Common myeloid progenitor, CD34-positive (primary cell): ENCODE measurements at regions not wholly inside any gene's neighbourhood (a gene's known extent, or its start where the extent isn't known, plus 50 kb on each side); places are given as distances from the start of the nearest gene placed in this dataset.

Experiments
- CTCF ChIA-PET: fragments of 350-600 bp; sonication (Branson Sonifier 250); formaldehyde crosslinking; loops from one replicate; lab custom pipeline; 2021; ENCODE audit warnings: antibody characterized with exemption; lab: Charles Lee
- POLR2A ChIA-PET: fragments of 350-600 bp; sonication (Branson Sonifier 250); formaldehyde crosslinking; loops from one replicate; lab custom pipeline; 2021; ENCODE audit warnings: antibody characterized with exemption; lab: Charles Lee
- DNase-seq, 3 donors: peaks; one replicate each; pipeline versions ENCODE4 v3.0.0 to v3.0.0-alpha.2; 2013
- H3K27ac ChIP-seq, 2 experiments: 1 replicate in 1 of 2; 2 replicates in 1 of 2; pipeline ENCODE4 v1.7.0; 2013; ENCODE audit warnings: inconsistent platforms in 2 of 2, low read length in 2 of 2, mild to moderate bottlenecking in 2 of 2, low read depth in 1 of 2, moderate library complexity in 1 of 2; ENCODE audit not compliant: severe bottlenecking in 2 of 2, insufficient read depth in 1 of 2, poor library complexity in 1 of 2
- H3K27me3 ChIP-seq, 5 experiments: replicated peaks in 2 of 5; 1 replicate in 3 of 5; 2 replicates in 2 of 5; pipeline versions ENCODE4 v1.6.1 to v1.7.0; 2013; ENCODE audit warnings: low read length in 4 of 5, mild to moderate bottlenecking in 2 of 5, moderate library complexity in 2 of 5, inconsistent platforms in 1 of 5; ENCODE audit not compliant: insufficient read depth in 5 of 5, control insufficient read depth in 4 of 5
- H3K36me3 ChIP-seq, 4 experiments: 1 replicate in 2 of 4; 2 replicates in 2 of 4; pipeline versions ENCODE4 v1.6.1 to v1.7.0; 2013; ENCODE audit warnings: low read length in 3 of 4, control low read depth in 1 of 4, mild to moderate bottlenecking in 1 of 4; ENCODE audit not compliant: control insufficient read depth in 4 of 4, insufficient read depth in 4 of 4
- H3K4me1 ChIP-seq, 4 experiments: 1 replicate in 3 of 4; 2 replicates in 1 of 4; pipeline versions ENCODE4 v1.6.1 to v1.7.1; 2013; ENCODE audit warnings: low read length in 3 of 4, mild to moderate bottlenecking in 3 of 4, control low read depth in 1 of 4, inconsistent platforms in 1 of 4, moderate library complexity in 1 of 4; ENCODE audit not compliant: control insufficient read depth in 4 of 4, insufficient read depth in 4 of 4; ENCODE audit errors: control extremely low read depth in 1 of 4
- H3K4me3 ChIP-seq, 7 experiments: 1 replicate in 4 of 7; 2 replicates in 3 of 7; pipeline versions ENCODE4 v1.5.1 to v1.7.0; 2013; ENCODE audit warnings: mild to moderate bottlenecking in 7 of 7, low read length in 6 of 7, moderate library complexity in 6 of 7, inconsistent platforms in 2 of 7, low read depth in 2 of 7, control low read depth in 1 of 7; ENCODE audit not compliant: insufficient read depth in 4 of 7, control insufficient read depth in 1 of 7; ENCODE audit errors: extremely low read depth in 1 of 7
- H3K9me3 ChIP-seq, 5 experiments: 1 replicate in 4 of 5; 2 replicates in 1 of 5; pipeline versions ENCODE4 v1.6.1 to v1.7.1; 2013; ENCODE audit warnings: low read length in 4 of 5, mild to moderate bottlenecking in 2 of 5, inconsistent platforms in 1 of 5, low read depth in 1 of 5, moderate library complexity in 1 of 5; ENCODE audit not compliant: control insufficient read depth in 4 of 5, insufficient read depth in 2 of 5; ENCODE audit errors: control extremely low read depth in 1 of 5
- WGBS: methylation state at CpG from one replicate; pipeline ENCODE4 v1.1.5; 2013; ENCODE audit not compliant: insufficient coverage; 5-methylcytosine and 5-hydroxymethylcytosine counted together

DNA sequence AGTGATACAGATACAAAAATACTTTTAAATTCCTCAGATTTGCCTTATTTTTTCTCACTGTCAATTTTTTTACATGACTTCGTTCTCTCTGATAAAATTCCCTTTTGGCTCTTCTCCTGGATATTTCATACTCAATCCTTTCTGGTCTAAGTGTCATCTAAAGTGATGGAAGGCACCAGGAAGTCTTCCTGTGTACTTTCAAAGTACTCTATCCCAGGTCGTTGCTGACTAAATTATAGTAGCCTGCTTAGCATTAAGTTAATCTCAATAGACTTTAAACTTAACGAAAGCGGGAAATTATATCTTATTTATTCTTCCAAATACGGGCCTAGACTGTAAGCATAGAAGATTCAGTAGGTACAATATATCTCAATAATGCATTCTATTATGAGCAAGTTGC, 67.8 kb downstream of the CASP12 start:
- H3K9me3 ChIP-seq: no peaks in the 10 kb centered on the region
- no peak for DNase-seq
- H3K4me3 ChIP-seq: no peak overlapping the region
- H3K4me1 ChIP-seq: no peaks in the 10 kb centered on the region
- H3K27ac ChIP-seq: no peak overlapping the region
- H3K36me3 ChIP-seq: no peaks in the 10 kb centered on the region
- CTCF ChIA-PET: no interaction called here
- POLR2A ChIA-PET: no interaction called here
- 92% methylated on average over 2 of the region's 5 CpGs for WGBS
- H3K27me3 ChIP-seq: no peaks in the 10 kb centered on the region

DNA sequence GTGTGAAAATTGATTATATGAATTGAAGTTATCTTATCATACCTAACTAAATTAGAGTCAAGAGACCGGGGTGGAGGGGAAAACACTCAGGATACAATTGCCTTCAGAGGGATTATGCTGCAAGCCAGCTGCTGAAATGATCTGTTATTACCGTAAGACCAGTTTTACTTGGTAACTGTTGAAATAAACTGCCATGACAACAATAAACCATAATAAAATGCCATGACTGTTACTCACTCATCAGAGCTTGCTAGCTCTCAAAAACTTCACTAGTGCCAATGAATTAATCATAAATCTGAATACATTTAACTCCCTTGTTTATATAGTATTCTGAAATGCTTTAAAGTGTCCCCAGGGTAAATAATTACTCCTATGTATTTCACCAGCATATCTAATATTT, 68.2 kb downstream of the CASP12 start:
- 80% methylated on average over 1 of the region's 2 CpGs for whole genome bisulfite sequencing
- CTCF ChIA-PET: no interaction called here
- POLR2A ChIA-PET: no interaction called here
- H3K27ac ChIP-seq: no peak overlapping the region
- no peaks in the 10 kb centered on the region for H3K9me3 ChIP-seq
- no peaks in the 10 kb centered on the region for H3K36me3 ChIP-seq
- H3K4me3 ChIP-seq: no peak overlapping the region
- no peaks in the 10 kb centered on the region for H3K27me3 ChIP-seq
- H3K4me1 ChIP-seq: no peaks in the 10 kb centered on the region
- no peak for DNase-seq

DNA sequence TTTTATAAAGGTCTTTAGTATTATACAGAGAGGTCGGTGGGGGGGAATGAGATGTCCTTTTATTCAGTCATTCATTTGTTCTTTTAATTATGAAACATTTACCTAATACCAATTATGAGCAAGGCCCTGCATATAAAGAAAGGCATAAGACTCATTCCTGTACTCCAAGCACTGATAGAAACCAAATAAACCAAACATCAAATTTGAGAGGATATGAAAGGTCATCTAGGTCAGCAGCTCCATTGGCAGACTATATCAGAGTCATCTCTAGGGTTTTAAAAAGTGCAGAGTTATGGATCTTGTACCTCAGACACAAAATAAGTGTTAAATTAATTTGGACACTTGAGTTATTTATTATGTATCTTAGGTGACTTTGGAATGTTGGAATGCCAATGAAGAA, 71.5 kb downstream of the CASP12 start:
- ChIA-PET POLR2A (no interaction called here), CTCF (no interaction called here)
- no peaks in the 10 kb centered on the region for H3K4me1 ChIP-seq
- H3K4me3 ChIP-seq: no peak overlapping the region
- WGBS: no CpG with 5 or more reads among the region's 1 CpG
- no peaks in the 10 kb centered on the region for H3K36me3 ChIP-seq
- H3K9me3 ChIP-seq: no peaks in the 10 kb centered on the region
- H3K27me3 ChIP-seq: no peaks in the 10 kb centered on the region
- no peak for DNase-seq
- H3K27ac ChIP-seq: no peak overlapping the region

DNA sequence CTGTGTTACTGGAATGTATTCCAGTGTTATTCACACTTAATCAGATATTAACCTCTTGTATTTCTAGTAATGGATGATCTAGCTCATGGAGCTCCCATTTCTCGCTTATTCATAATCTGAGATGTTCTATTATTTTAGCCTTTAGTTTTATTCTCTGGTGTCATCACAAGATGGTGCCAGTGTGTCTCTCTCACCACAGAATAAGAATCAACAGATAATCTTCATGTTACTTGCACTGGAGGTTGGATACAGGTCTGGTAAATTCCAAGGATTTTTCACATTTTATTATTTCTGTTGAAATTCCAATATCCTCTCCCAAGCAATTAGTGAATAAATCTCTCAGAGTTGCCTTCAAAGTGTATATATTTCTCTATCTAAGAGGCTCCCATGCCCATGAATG, 74.6 kb downstream of the CASP12 start:
- ChIA-PET POLR2A (no interaction called here), CTCF (no interaction called here)
- DNase-seq: no peak
- Histone ChIP-seq H3K27ac (no peak overlapping the region), H3K4me1 (no peaks in the 10 kb centered on the region), H3K4me3 (no peak overlapping the region), H3K9me3 (no peaks in the 10 kb centered on the region), H3K36me3 (no peaks in the 10 kb centered on the region), H3K27me3 (no peaks in the 10 kb centered on the region)
- WGBS: no CpG with 5 or more reads among the region's 1 CpG

DNA sequence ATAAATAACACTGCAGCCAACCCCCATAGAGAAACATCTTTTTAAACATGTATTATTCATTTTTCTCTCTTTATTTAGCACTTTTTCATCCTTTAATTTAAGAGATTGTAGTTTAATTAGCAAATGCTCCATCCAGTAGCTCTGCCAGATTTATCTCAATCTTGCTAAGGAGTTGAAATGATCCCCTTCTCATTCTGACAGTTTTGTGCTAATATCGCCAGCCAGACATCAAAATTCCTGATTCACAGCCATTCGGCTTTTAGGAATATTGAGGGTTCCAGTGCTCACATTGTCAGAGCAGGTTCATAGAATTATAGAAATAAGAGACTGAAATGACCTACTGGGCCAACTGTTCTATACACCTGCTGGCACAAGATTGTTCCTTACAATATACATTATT, 77.8 kb downstream of the CASP12 start:
- H3K9me3 ChIP-seq: no peaks in the 10 kb centered on the region
- no peak overlapping the region for H3K4me3 ChIP-seq
- POLR2A ChIA-PET: no interaction called here
- WGBS: no CpG with 5 or more reads among the region's 2 CpGs
- no peaks in the 10 kb centered on the region for H3K27me3 ChIP-seq
- CTCF ChIA-PET: no interaction called here
- no peaks in the 10 kb centered on the region for H3K36me3 ChIP-seq
- no peak for DNase-seq
- no peaks in the 10 kb centered on the region for H3K4me1 ChIP-seq
- no peak overlapping the region for H3K27ac ChIP-seq

DNA sequence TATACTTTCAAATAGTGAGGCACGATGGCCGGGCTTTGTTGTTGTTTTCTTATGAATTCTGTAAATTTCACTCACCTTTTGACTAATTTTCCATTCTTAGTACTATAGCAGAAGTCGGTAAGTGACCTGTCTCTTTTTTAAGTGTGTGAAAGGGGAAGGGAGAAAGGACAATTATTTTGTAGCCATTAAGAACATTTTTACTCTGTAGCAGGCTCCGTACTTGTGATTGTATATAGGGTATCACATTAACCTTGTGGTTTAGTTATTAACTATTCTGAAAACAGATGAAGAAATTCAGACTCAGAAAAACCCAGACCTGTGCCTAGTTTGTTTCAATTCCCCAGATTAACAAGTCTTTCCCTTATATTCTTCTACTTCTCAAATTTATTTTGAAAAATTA, 78.7 kb downstream of the CASP12 start:
- no CpG with 5 or more reads among the region's 4 CpGs for WGBS
- CTCF ChIA-PET: no interaction called here
- POLR2A ChIA-PET: no interaction called here
- Histone ChIP-seq H3K4me1 (no peaks in the 10 kb centered on the region), H3K9me3 (no peaks in the 10 kb centered on the region), H3K27me3 (no peaks in the 10 kb centered on the region), H3K27ac (no peak overlapping the region), H3K4me3 (no peak overlapping the region), H3K36me3 (no peaks in the 10 kb centered on the region)
- no peak for DNase-seq

DNA sequence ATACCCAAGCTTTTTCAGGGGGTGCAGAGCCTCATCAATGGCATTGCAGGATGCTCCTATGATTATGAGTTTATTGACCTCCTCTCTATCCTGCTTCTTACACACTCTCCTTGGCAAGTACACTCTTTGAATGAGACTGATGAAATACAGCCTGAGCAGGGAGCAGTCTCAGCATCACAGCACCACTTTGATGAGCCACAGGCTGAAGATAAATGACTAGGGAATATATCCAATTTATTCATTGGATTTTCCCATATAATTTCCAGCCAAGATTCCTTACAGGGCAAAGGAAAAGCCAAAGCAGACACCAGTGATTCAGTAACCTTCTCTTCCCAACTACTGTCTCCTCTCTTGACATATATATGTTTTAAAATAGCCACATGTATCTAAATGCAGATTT, 79.2 kb downstream of the CASP12 start:
- Histone ChIP-seq H3K4me1 (no peaks in the 10 kb centered on the region), H3K4me3 (no peak overlapping the region), H3K9me3 (no peaks in the 10 kb centered on the region), H3K27ac (no peak overlapping the region), H3K27me3 (no peaks in the 10 kb centered on the region), H3K36me3 (no peaks in the 10 kb centered on the region)
- DNase-seq: no peak
- CTCF ChIA-PET: no interaction called here
- POLR2A ChIA-PET: no interaction called here

DNA sequence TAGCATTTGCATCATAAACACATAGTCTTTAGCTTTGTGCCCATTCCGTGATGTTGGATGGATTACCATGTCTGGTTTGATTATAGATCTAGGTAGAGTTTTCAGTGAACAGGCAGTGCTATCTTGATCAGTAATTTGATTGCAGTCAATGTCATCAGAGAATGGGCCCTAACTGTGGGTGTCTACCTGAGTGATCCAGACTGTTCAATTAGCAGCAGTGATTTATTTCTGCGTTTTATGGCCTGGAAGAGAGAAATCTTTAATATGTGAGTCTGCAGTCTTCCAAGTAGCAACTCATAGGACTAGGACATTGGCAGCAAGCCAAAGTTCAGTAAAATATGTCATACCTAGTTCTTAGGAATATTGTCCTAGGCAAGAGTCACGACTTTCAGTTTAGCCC, 80.3 kb downstream of the CASP12 start:
- Histone ChIP-seq H3K27ac (no peak overlapping the region), H3K9me3 (no peaks in the 10 kb centered on the region), H3K4me3 (no peak overlapping the region), H3K4me1 (no peaks in the 10 kb centered on the region), H3K36me3 (no peaks in the 10 kb centered on the region), H3K27me3 (no peaks in the 10 kb centered on the region)
- WGBS: 81% methylated on average over 3 of the region's 3 CpGs
- no peak for DNase-seq
- CTCF ChIA-PET: no interaction called here
- POLR2A ChIA-PET: no interaction called here
